Thyroid gland (tissue), 4 donors: ENCODE measurements at regions not wholly inside any gene's neighbourhood (a gene's known extent, or its start where the extent isn't known, plus 50 kb on each side); places are given as distances from the start of the nearest gene placed in this dataset.

Experiments used
- POLR2A ChIP-seq, 2 donors: fragments of 450-650 bp; IDR thresholded peaks; one replicate each; pipeline ENCODE4 v1.6.1; 2017; ENCODE audit warnings: antibody characterized with exemption in 2 of 2, mild to moderate bottlenecking in 2 of 2, moderate library complexity in 1 of 2
- TF ChIP-seq, protein P1 (sequence below), 6 experiments: fragments of 200-600 bp in 3 of 6; fragments of 450-650 bp in 3 of 6; sonication (generic) in 3 of 6; IDR thresholded peaks; one replicate each; pipeline ENCODE4 v1.5.1; 2016 to 2019; ENCODE audit warnings: antibody characterized with exemption in 6 of 6, mild to moderate bottlenecking in 2 of 6, inconsistent platforms in 1 of 6, moderate library complexity in 1 of 6

GRCh38 chr2:163453920-163454319 is 281.9 kb downstream of the FIGN start:
- TF ChIP-seq, protein P1, sequence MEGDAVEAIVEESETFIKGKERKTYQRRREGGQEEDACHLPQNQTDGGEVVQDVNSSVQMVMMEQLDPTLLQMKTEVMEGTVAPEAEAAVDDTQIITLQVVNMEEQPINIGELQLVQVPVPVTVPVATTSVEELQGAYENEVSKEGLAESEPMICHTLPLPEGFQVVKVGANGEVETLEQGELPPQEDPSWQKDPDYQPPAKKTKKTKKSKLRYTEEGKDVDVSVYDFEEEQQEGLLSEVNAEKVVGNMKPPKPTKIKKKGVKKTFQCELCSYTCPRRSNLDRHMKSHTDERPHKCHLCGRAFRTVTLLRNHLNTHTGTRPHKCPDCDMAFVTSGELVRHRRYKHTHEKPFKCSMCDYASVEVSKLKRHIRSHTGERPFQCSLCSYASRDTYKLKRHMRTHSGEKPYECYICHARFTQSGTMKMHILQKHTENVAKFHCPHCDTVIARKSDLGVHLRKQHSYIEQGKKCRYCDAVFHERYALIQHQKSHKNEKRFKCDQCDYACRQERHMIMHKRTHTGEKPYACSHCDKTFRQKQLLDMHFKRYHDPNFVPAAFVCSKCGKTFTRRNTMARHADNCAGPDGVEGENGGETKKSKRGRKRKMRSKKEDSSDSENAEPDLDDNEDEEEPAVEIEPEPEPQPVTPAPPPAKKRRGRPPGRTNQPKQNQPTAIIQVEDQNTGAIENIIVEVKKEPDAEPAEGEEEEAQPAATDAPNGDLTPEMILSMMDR (IDR thresholded peaks at IDR 0.05) = no peak
- TF ChIP-seq POLR2A (IDR thresholded peaks at IDR 0.05) = no peak
